WTC11 (cell line): ENCODE measurements at regions not wholly inside any gene's neighbourhood (a gene's known extent, or its start where the extent isn't known, plus 50 kb on each side); places are given as distances from the start of the nearest gene placed in this dataset.
A peak's percentile ranks its signal among the peaks of the same experiment; 100 is the strongest.

Experiments
- ATAC-seq: fragments of 200-7000 bp; cut with Tn5 transposase; 2 replicates; pipeline ENCODE4 v1.10.0; 2021; ENCODE audit warnings: mild to moderate bottlenecking, moderate library complexity
- CTCF ChIA-PET: fragments of 300-600 bp; sonication (Branson Sonifier 250); formaldehyde crosslinking; loops from one replicate; lab custom pipeline; 2021; ENCODE audit warnings: antibody characterized with exemption; lab: Charles Lee
- POLR2A ChIA-PET: fragments of 350-600 bp; sonication (Branson Sonifier 250); formaldehyde crosslinking; loops from one replicate; lab custom pipeline; 2021; ENCODE audit warnings: antibody characterized with exemption; lab: Charles Lee
- DNase-seq: peaks from one replicate; pipeline ENCODE4 v3.0.0; 2021; ENCODE audit warnings: low spot score
- H3K27ac Mint-ChIP-seq: 2 replicates; pipeline ENCODE4 v1.8.0; 2021; ENCODE audit warnings: mixed read lengths
- H3K27me3 Mint-ChIP-seq: 2 replicates; pipeline ENCODE4 v1.8.0; 2021; ENCODE audit warnings: low read depth, mild to moderate bottlenecking, moderate library complexity, mixed read lengths
- H3K36me3 Mint-ChIP-seq: 2 replicates; pipeline ENCODE4 v1.8.0; 2021; ENCODE audit warnings: mixed read lengths
- H3K4me1 Mint-ChIP-seq: 2 replicates; pipeline ENCODE4 v1.8.0; 2022; ENCODE audit warnings: mixed read lengths
- H3K4me3 Mint-ChIP-seq: 2 replicates; pipeline ENCODE4 v1.8.0; 2021; ENCODE audit warnings: mild to moderate bottlenecking, moderate library complexity, mixed read lengths
- H3K9me3 Mint-ChIP-seq: 2 replicates; pipeline ENCODE4 v1.8.0; 2021; ENCODE audit warnings: mixed read lengths
- AR ChIP-seq: fragments of 250-450 bp; sonication (Bioruptor Pico); IDR thresholded peaks from 2 replicates; pipeline ENCODE4 v1.9.0; 2021; ENCODE audit warnings: mild to moderate bottlenecking
- ATF6 ChIP-seq: sonication (generic); formaldehyde crosslinking; IDR thresholded peaks from 2 replicates; pipeline ENCODE4 v1.8.1; 2023; ENCODE audit warnings: mild to moderate bottlenecking, missing genetic modification reagents
- E2F5 ChIP-seq: sonication (generic); formaldehyde crosslinking; IDR thresholded peaks from 2 replicates; pipeline ENCODE4 v1.8.1; 2022; ENCODE audit warnings: mild to moderate bottlenecking, moderate library complexity, missing genetic modification reagents
- ELF4 ChIP-seq: sonication (generic); formaldehyde crosslinking; IDR thresholded peaks from 2 replicates; pipeline ENCODE4 v1.8.1; 2022; ENCODE audit warnings: low read depth, mild to moderate bottlenecking, moderate library complexity, missing genetic modification reagents
- FOXP1 ChIP-seq: sonication (generic); formaldehyde crosslinking; IDR thresholded peaks from 2 replicates; pipeline ENCODE4 v1.8.0; 2022; ENCODE audit warnings: missing genetic modification reagents, mild to moderate bottlenecking, moderate library complexity, borderline replicate concordance
- GABPB1 ChIP-seq: sonication (generic); formaldehyde crosslinking; IDR thresholded peaks from 2 replicates; pipeline ENCODE4 v1.8.1; 2023; ENCODE audit warnings: mild to moderate bottlenecking, missing genetic modification reagents
- IRF2 ChIP-seq: sonication (generic); formaldehyde crosslinking; IDR thresholded peaks from 2 replicates; pipeline ENCODE4 v1.8.0; 2022; ENCODE audit warnings: low read depth, missing genetic modification reagents, borderline replicate concordance
- KAT7 ChIP-seq: sonication (generic); formaldehyde crosslinking; IDR thresholded peaks from 2 replicates; pipeline ENCODE4 v1.8.1; 2023; ENCODE audit warnings: missing genetic modification reagents, mild to moderate bottlenecking, borderline replicate concordance
- NFYB ChIP-seq: sonication (generic); formaldehyde crosslinking; conservative IDR thresholded peaks from 2 replicates; pipeline ENCODE4 v1.8.0; 2022; ENCODE audit warnings: low read depth, missing genetic modification reagents
- PRRX2 ChIP-seq: fragments of 250-450 bp; sonication (Bioruptor Pico); IDR thresholded peaks from 2 replicates; pipeline ENCODE4 v1.8.0; 2021; ENCODE audit warnings: mild to moderate bottlenecking
- SMAD3 ChIP-seq: sonication (generic); formaldehyde crosslinking; IDR thresholded peaks from 2 replicates; pipeline ENCODE4 v1.8.0; 2022; ENCODE audit warnings: missing genetic modification reagents, mild to moderate bottlenecking, borderline replicate concordance
- SOX15 ChIP-seq: fragments of 250-450 bp; sonication (Bioruptor Pico); IDR thresholded peaks from 2 replicates; pipeline ENCODE4 v1.9.0; 2021; ENCODE audit warnings: mild to moderate bottlenecking
- STAT6 ChIP-seq: sonication (generic); formaldehyde crosslinking; conservative IDR thresholded peaks from 2 replicates; pipeline ENCODE4 v1.8.1; 2023; ENCODE audit warnings: mild to moderate bottlenecking, low read depth, missing genetic modification reagents, moderate library complexity
- TEAD1 ChIP-seq: sonication (generic); formaldehyde crosslinking; IDR thresholded peaks from 2 replicates; pipeline ENCODE4 v1.8.0; 2022; ENCODE audit warnings: mild to moderate bottlenecking, missing genetic modification reagents
- TP53 ChIP-seq: sonication (generic); formaldehyde crosslinking; IDR thresholded peaks from 2 replicates; pipeline ENCODE4 v1.8.1; 2023; ENCODE audit warnings: mild to moderate bottlenecking, missing genetic modification reagents
- ZNF121 ChIP-seq: sonication (generic); formaldehyde crosslinking; IDR thresholded peaks from 2 replicates; pipeline ENCODE4 v1.8.0; 2023; ENCODE audit warnings: missing genetic modification reagents
- ZNF671 ChIP-seq: fragments of 250-450 bp; sonication (Bioruptor Pico); IDR thresholded peaks from 2 replicates; pipeline ENCODE4 v1.8.0; 2021; ENCODE audit warnings: mild to moderate bottlenecking
- TF ChIP-seq, protein P1 (sequence below): fragments of 250-450 bp; sonication (Bioruptor Pico); conservative IDR thresholded peaks from 2 replicates; pipeline ENCODE4 v1.9.0; 2021; ENCODE audit warnings: mild to moderate bottlenecking
- TF ChIP-seq, protein P2 (sequence below): sonication (generic); formaldehyde crosslinking; IDR thresholded peaks from 2 replicates; pipeline ENCODE4 v1.8.0; 2023; ENCODE audit warnings: mild to moderate bottlenecking, missing genetic modification reagents

DNA sequence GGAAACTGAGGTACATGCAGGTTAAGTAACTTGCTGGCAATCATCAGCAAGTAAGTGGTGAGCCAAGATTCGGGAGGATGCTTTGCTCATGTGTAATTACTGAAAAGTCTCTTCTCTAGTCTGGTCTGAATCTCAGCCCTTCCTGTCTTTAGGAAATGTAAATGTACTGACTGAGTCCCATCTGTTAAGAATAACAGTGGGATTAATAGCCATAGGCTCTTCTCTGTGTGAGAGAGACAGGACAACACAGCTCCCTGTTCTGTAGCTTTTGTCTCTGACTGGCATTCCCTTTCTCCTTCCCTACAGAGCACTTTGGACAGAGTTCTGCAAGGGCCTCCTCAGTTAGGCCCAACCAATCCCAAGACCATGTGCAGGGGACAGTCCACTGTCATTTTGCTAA is 131.3 kb upstream of the OGFRL1 start:
- POLR2A ChIA-PET, result no interaction called here
- H3K27ac Mint-ChIP-seq, result peak overlapping the region; percentile 76
- H3K4me1 Mint-ChIP-seq, result peaks cover 61% of the 10 kb centered on the region
- no peak overlapping the region for H3K4me3 Mint-ChIP-seq
- H3K27me3 Mint-ChIP-seq, result no peaks in the 10 kb centered on the region
- peak; percentile 87 for ATAC-seq
- TF ChIP-seq, protein P1, sequence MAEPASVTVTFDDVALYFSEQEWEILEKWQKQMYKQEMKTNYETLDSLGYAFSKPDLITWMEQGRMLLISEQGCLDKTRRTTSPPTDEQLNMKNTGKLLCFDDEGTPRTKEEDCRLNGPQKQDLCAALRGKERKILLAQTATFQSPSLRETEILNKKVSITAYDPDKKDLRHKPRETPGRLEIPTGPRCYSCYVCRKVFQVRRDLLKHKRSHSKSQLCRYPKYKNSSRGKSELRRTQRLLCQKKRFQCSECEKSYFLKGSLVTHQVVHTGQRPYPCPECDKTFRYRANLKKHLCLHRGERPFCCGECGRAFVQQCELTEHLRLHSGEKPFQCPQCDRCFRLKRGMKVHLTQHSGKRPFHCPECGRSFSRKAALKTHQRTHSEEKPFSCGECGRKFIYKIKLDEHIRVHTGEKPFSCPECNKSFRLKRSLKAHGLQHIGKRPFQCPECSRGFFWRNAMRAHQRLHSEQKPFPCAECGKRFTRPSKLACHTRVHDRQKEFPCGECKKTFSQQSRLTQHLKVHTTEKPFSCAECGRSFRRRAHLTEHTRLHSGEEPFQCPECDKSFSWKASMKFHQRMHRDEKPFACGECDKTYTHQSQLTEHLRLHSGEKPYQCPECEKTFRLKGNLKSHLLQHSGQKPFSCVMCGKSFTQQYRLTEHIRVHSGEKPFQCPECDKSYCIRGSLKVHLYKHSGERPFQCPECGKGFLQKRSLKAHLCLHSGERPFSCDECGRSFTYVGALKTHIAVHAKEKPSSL (CRISPR knock-in tag), result no peak
- TF ChIP-seq SOX15 (CRISPR knock-in tag) (no peak), SMAD3 (0 out of 2 replicates have a peak, but pooled peaks have one; percentile 29), FOXP1 (CRISPR knock-in tag) (no peak), IRF2 (CRISPR knock-in tag) (no peak), ZNF121 (CRISPR knock-in tag) (peak; percentile 89)
- H3K36me3 Mint-ChIP-seq, result no peaks in the 10 kb centered on the region
- H3K9me3 Mint-ChIP-seq, result no peaks in the 10 kb centered on the region
- CTCF ChIA-PET, result interaction anchor here (0.6 kb wide), 1 partner anchor 1087 kb away, joined by 3 read pairs; no protein-coding TSS in a partner anchor
- DNase-seq, result no peak

DNA sequence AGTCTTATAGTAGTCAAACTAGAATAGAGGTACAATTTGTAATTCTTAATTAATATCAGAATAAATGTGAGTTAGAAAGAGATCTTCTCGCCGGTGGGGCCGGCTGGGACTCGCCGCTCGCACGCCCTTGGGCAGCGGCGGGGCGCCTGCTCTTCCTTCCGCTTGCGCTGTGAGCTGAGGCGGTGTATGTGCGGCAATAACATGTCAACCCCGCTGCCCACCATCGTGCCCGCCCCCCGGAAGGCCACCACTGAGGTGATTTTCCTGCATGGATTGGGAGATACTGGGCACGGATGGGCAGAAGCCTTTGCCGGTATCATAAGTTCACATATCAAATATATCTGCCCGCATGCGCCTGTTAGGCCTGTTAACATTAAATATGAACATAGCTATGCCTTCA is 123.7 kb upstream of the OGFRL1 start:
- Mint-ChIP-seq H3K9me3 (no peaks in the 10 kb centered on the region), H3K4me3 (no peak overlapping the region), H3K4me1 (peaks cover 4% of the 10 kb centered on the region)
- CTCF ChIA-PET, result no interaction called here
- ATAC-seq, result no peak
- TF ChIP-seq FOXP1 (CRISPR knock-in tag), result no peak
- TF ChIP-seq, protein P2, sequence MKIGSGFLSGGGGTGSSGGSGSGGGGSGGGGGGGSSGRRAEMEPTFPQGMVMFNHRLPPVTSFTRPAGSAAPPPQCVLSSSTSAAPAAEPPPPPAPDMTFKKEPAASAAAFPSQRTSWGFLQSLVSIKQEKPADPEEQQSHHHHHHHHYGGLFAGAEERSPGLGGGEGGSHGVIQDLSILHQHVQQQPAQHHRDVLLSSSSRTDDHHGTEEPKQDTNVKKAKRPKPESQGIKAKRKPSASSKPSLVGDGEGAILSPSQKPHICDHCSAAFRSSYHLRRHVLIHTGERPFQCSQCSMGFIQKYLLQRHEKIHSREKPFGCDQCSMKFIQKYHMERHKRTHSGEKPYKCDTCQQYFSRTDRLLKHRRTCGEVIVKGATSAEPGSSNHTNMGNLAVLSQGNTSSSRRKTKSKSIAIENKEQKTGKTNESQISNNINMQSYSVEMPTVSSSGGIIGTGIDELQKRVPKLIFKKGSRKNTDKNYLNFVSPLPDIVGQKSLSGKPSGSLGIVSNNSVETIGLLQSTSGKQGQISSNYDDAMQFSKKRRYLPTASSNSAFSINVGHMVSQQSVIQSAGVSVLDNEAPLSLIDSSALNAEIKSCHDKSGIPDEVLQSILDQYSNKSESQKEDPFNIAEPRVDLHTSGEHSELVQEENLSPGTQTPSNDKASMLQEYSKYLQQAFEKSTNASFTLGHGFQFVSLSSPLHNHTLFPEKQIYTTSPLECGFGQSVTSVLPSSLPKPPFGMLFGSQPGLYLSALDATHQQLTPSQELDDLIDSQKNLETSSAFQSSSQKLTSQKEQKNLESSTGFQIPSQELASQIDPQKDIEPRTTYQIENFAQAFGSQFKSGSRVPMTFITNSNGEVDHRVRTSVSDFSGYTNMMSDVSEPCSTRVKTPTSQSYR (CRISPR knock-in tag), result no peak
- TF ChIP-seq KAT7, result no peak
- no peak for TF ChIP-seq ATF6 (CRISPR knock-in tag)
- no peak for TF ChIP-seq NFYB (CRISPR knock-in tag)
- TF ChIP-seq, all 79 proteins: peak for 0
- H3K27ac Mint-ChIP-seq, result no peak overlapping the region
- no peak for DNase-seq
- POLR2A ChIA-PET, result no interaction called here
- H3K27me3 Mint-ChIP-seq, result no peaks in the 10 kb centered on the region; the same call in 1 of the 2 replicates
- no peaks in the 10 kb centered on the region for H3K36me3 Mint-ChIP-seq

- H3K9me3 Mint-ChIP-seq, result no peaks in the 10 kb centered on the region
- POLR2A ChIA-PET, result no interaction called here
- H3K27me3 Mint-ChIP-seq, result no peaks in the 10 kb centered on the region; the same call in 1 of the 2 replicates
- H3K27ac Mint-ChIP-seq, result no peak overlapping the region
- H3K36me3 Mint-ChIP-seq, result no peaks in the 10 kb centered on the region
- DNase-seq, result no peak
- CTCF ChIA-PET, result no interaction called here
- no peak overlapping the region for H3K4me3 Mint-ChIP-seq
- H3K4me1 Mint-ChIP-seq, result no peaks in the 10 kb centered on the region
- ATAC-seq, result no peak
- TF ChIP-seq AR (CRISPR knock-in tag) (no peak), IRF2 (CRISPR knock-in tag) (no peak), GABPB1 (CRISPR knock-in tag) (no peak), TP53 (CRISPR knock-in tag) (no peak), PRRX2 (no peak), STAT6 (CRISPR knock-in tag) (no peak), TEAD1 (no peak), E2F5 (CRISPR knock-in tag) (no peak), ZNF671 (no peak), ELF4 (CRISPR knock-in tag) (no peak)
Measured at GRCh38 chr6:71168233-71168765, 120.3 kb upstream of the OGFRL1 start.
